LNCAP (cell line): ENCODE measurements at regions not wholly inside any gene's neighbourhood (a gene's known extent, or its start where the extent isn't known, plus 50 kb on each side); places are given as distances from the start of the nearest gene placed in this dataset.

ENCODE experiments used
- TF ChIP-seq, protein P1 (sequence below): fragments of 450-650 bp; IDR thresholded peaks from 2 replicates; pipeline ENCODE4 v1.5.1; 2017; ENCODE audit warnings: mild to moderate bottlenecking

DNA sequence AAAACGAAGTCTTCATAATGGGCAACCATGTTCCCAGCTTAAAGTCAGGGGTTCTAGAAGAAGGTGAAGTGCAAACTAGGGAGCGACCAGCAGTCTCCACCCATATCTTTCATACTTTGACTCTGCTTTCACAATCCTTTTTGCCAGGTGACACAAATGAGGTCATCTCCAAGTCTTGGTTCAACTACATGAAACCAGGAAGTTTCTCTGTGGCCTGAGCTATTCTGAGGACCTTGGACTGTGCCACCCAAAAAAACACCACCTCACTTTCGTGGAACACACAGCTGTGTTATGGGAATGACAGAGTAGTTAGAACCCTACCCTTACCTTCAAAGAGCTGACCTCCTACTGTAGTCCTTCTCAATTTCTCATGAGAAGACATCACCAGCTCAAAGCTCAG is 309.2 kb downstream of the AGTPBP1 start:
- TF ChIP-seq, protein P1, sequence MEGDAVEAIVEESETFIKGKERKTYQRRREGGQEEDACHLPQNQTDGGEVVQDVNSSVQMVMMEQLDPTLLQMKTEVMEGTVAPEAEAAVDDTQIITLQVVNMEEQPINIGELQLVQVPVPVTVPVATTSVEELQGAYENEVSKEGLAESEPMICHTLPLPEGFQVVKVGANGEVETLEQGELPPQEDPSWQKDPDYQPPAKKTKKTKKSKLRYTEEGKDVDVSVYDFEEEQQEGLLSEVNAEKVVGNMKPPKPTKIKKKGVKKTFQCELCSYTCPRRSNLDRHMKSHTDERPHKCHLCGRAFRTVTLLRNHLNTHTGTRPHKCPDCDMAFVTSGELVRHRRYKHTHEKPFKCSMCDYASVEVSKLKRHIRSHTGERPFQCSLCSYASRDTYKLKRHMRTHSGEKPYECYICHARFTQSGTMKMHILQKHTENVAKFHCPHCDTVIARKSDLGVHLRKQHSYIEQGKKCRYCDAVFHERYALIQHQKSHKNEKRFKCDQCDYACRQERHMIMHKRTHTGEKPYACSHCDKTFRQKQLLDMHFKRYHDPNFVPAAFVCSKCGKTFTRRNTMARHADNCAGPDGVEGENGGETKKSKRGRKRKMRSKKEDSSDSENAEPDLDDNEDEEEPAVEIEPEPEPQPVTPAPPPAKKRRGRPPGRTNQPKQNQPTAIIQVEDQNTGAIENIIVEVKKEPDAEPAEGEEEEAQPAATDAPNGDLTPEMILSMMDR: no peak

DNA sequence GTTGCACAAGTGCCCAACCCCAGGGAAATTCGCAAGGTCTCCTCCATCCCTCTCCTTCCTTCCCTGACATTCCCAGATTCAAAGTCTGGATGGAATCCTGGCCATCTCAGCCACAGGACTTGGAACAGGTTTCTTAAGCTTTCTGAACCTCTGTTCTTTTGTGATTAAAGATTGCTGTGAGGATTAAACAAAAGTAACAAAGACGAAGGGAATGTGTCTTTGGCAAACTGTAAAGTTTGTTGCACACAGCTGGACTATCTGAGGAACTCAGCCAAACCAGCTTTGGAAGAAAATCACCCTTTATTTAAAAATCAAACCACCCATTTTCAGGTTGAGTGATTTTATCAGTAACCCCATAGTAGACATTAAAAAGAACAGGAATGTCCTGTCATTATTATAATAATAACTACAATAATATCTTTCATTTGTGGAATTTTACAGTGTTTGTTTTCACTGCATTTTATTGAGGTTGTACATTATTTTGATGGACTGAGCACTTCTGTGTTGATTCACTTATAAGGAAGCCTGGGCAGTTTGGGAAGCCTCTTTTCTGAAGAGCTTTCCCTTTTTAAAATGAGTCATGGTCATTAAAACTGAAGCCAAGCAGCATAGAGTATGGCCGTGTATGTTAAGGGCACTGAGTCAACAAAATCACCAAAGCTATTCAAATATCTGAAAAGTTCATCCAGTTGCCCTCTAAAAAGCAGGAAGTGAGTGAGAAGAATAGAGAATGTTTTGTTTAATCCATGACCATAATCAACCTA is 310.2 kb downstream of the AGTPBP1 start:
- TF ChIP-seq, protein P1: no peak

DNA sequence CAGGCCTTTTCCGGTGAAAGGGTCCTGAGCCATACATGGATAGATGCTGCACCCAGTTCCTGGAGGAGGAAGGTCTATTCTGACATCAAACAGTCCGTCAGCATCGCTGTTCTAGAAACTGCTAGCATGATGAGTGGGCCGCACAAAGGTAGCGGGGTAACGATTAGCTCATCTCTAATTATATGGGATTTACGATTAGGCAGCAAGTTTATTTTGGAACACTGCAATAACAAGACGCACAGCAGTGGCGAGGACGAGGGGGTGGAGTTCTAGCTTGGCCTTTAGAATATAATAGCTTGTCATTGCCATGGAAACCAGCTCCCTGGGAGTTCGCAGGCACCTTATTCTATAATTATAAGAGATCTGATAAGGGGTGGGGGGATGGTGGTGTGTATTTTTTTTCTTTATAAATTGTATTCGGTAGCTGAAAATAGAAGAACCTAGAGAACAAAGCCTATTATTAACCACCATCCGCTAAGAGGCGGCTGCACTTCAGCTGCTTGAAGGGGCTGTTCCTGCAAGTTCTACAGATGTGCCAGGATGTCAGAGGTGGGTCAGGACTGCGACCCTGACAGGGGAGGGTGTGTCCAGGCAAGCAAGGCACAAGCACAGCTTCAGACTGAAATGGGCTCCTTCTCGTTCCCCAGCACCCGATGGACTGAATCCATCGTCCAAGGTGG is 311.0 kb downstream of the AGTPBP1 start:
- TF ChIP-seq, protein P1: no peak

DNA sequence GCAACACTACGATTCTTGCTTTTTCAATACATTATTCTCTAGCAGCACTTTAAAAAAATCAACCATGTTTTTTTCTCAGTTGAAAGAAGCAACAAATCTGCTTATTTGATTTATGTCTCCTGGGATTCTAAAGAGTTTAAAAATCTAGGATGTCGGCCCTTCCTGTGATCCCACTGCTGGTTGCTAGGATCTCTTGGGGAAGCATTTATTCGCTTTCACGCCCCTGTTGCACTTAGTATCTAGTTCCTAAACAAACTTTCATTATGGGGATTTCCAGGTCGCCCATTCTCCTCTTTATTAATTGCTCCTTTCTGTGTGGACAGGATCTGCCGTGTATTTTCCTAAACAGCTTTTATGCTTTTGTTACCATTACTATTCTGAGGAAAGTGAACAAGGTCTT is 313.5 kb downstream of the AGTPBP1 start:
- TF ChIP-seq, protein P1: no peak

DNA sequence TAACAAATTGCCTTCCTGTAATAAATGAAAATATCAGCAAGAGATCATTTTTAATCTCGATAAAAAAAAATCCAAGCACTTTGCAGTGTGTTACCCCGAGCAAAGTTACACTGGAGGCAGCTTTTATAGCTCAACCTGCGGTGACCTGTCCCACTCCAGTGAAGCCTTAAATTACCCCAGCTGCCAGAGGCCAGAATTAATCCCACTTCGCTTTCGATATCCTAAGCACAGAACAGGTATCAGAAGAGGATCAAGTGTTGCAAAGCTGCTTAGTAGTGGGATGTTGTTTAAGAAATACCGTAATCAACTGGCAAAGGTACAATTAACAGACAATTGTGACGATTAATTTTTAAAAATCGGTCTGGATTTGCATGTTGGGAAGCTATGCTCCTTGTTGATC is 314.0 kb downstream of the AGTPBP1 start:
- TF ChIP-seq, protein P1: no peak

DNA sequence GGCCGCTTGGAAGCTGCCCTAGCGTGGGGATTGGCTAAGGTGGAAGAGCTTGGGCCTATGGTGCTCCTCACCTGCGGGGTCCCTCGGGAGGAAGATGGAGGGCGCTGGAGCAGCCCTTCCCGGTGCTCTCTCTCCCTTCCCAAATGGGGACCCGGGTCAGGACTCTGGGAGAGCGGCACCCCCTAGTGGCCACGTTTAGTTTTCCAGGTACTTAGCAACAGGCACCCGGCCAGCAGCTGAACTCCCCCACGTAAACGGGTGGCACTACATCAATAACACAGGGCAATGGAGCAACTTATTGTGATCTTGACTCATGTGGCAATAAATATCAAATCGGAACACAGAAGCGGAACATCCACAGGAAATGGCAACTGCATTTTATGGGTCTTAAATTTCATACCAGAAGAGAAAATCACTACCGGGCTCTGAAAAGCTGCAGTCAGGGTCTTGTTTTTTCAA is 316.6 kb downstream of the AGTPBP1 start:
- TF ChIP-seq, protein P1: peak; percentile 84

DNA sequence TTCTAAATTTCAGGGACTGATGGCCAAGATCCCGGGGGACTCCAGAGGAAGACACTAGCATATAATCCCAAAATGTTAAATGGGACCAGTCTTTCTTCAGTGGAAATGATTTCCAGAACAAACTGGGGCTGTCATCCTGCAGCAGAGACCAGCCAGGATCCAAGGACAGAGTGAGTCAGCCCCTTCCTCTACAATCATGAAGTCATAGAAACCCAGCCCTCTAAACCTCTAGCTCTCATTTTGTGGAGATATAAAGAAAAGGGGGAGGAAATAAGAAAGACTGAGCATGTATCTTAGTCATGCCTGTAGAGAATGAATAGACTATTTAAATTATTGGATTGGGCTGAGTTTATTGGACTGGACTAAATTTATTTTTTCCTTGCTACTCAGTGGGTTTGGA is 318.3 kb downstream of the AGTPBP1 start:
- TF ChIP-seq, protein P1: no peak
